ENCODE measurements at regions not wholly inside any gene's neighbourhood (a gene's known extent, or its start where the extent isn't known, plus 50 kb on each side); places are given as distances from the start of the nearest gene placed in this dataset.

DNA sequence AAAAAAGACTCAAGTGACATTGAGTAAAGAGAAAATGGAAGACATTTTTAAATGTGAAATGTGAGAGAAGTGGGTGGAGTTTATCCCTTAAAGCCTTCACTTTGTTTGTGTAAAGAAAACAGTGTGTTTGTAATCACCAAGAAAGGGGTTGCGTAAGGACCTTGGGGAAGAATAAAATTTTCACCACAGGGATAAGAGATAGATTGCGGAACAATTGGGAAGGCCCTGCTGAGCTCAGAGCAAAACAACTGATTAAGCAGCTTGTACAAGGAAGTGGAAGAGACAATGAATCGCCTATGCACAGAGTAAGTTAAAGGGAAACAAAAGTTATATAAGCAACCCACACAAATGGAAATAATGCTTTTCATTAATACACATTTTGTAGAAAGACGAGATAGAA is 327.7 kb downstream of the RAD51AP2 start:
- TF ChIP-seq, protein P1, sequence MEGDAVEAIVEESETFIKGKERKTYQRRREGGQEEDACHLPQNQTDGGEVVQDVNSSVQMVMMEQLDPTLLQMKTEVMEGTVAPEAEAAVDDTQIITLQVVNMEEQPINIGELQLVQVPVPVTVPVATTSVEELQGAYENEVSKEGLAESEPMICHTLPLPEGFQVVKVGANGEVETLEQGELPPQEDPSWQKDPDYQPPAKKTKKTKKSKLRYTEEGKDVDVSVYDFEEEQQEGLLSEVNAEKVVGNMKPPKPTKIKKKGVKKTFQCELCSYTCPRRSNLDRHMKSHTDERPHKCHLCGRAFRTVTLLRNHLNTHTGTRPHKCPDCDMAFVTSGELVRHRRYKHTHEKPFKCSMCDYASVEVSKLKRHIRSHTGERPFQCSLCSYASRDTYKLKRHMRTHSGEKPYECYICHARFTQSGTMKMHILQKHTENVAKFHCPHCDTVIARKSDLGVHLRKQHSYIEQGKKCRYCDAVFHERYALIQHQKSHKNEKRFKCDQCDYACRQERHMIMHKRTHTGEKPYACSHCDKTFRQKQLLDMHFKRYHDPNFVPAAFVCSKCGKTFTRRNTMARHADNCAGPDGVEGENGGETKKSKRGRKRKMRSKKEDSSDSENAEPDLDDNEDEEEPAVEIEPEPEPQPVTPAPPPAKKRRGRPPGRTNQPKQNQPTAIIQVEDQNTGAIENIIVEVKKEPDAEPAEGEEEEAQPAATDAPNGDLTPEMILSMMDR (IDR thresholded peaks at IDR 0.05) = no peak
- no peak for TF ChIP-seq POLR2AphosphoS5 (IDR thresholded peaks at IDR 0.05; ENCODE audit: insufficient read depth in 1 of 2, low read depth in 1 of 2)
